H9 (cell line): ENCODE measurements at regions not wholly inside any gene's neighbourhood (a gene's known extent, or its start where the extent isn't known, plus 50 kb on each side); places are given as distances from the start of the nearest gene placed in this dataset.

Experiments used
- DNase-seq: peaks from one replicate; pipeline ENCODE4 v3.0.0-alpha.2; 2017
- H2AFZ ChIP-seq: one replicate; pipeline ENCODE4 v1.6.1; 2013; ENCODE audit warnings: mild to moderate bottlenecking, low read length, control low read depth, moderate library complexity
- H2AK5ac ChIP-seq: 2 replicates; pipeline ENCODE4 v1.6.1; 2013; ENCODE audit warnings: low read length, control low read depth, mixed read lengths; ENCODE audit not compliant: insufficient read length
- H2BK120ac ChIP-seq: one replicate; pipeline ENCODE4 v1.6.1; 2013; ENCODE audit warnings: low read depth, mild to moderate bottlenecking, low read length, control low read depth, inconsistent platforms; ENCODE audit not compliant: poor library complexity, severe bottlenecking
- H2BK12ac ChIP-seq: 2 replicates; pipeline ENCODE4 v1.6.1; 2013; ENCODE audit warnings: low read length, control low read depth, mixed read lengths, low read depth; ENCODE audit not compliant: insufficient read length
- H2BK15ac ChIP-seq: 2 replicates; pipeline ENCODE4 v1.6.1; 2013; ENCODE audit warnings: low read depth, low read length, control low read depth
- H2BK20ac ChIP-seq: one replicate; pipeline ENCODE4 v1.6.1; 2013; ENCODE audit warnings: low read depth, mild to moderate bottlenecking, low read length, control low read depth, inconsistent platforms; ENCODE audit not compliant: poor library complexity, severe bottlenecking
- H2BK5ac ChIP-seq: 2 replicates; pipeline ENCODE4 v1.6.1; 2013; ENCODE audit warnings: low read length, control low read depth, mixed read lengths; ENCODE audit not compliant: insufficient read length
- H3K14ac ChIP-seq: 2 replicates; pipeline ENCODE4 v1.6.1; 2013; ENCODE audit warnings: low read length, control low read depth; ENCODE audit not compliant: insufficient read depth
- H3K18ac ChIP-seq: 2 replicates; pipeline ENCODE4 v1.6.1; 2013; ENCODE audit warnings: low read depth, mild to moderate bottlenecking, mixed read lengths, low read length, control low read depth; ENCODE audit not compliant: insufficient read length
- H3K23ac ChIP-seq: 2 replicates; pipeline ENCODE4 v1.6.1; 2013; ENCODE audit warnings: low read length, control low read depth, mixed read lengths, low read depth; ENCODE audit not compliant: insufficient read length
- H3K23me2 ChIP-seq: 2 replicates; pipeline ENCODE4 v1.6.1; 2013; ENCODE audit warnings: low read depth, mild to moderate bottlenecking, mixed read lengths, low read length, control low read depth; ENCODE audit not compliant: insufficient read length, poor library complexity, severe bottlenecking
- H3K27ac ChIP-seq: 2 replicates; pipeline ENCODE4 v1.5.1; 2013; ENCODE audit warnings: low read length, control low read depth, mixed read lengths, low read depth; ENCODE audit not compliant: insufficient read length
- H3K27me3 ChIP-seq: 2 replicates; pipeline ENCODE4 v1.6.1; 2013; ENCODE audit warnings: low read length, control low read depth, inconsistent platforms; ENCODE audit not compliant: insufficient read depth
- H3K4ac ChIP-seq: 2 replicates; pipeline ENCODE4 v1.6.1; 2013; ENCODE audit warnings: low read depth, mild to moderate bottlenecking, control low read depth, inconsistent platforms, low read length, moderate library complexity
- H3K4me1 ChIP-seq: 2 replicates; pipeline ENCODE4 v1.6.1; 2013; ENCODE audit warnings: low read length, control low read depth, inconsistent platforms; ENCODE audit not compliant: insufficient read depth
- H3K4me2 ChIP-seq: 2 replicates; pipeline ENCODE4 v1.6.1; 2013; ENCODE audit warnings: low read length, control low read depth, mixed read lengths; ENCODE audit not compliant: insufficient read length, insufficient read depth
- H3K56ac ChIP-seq: 2 replicates; pipeline ENCODE4 v1.6.1; 2013; ENCODE audit warnings: low read depth, mild to moderate bottlenecking, mixed read lengths, low read length, control low read depth; ENCODE audit not compliant: insufficient read length
- H3K79me1 ChIP-seq: 2 replicates; pipeline ENCODE4 v1.6.1; 2013; ENCODE audit warnings: low read depth, mild to moderate bottlenecking, moderate library complexity, low read length, control low read depth, inconsistent platforms; ENCODE audit not compliant: insufficient read depth, poor library complexity, severe bottlenecking
- H3K79me2 ChIP-seq: 2 replicates; pipeline ENCODE4 v1.6.1; 2013; ENCODE audit warnings: low read length, control low read depth, inconsistent platforms; ENCODE audit not compliant: insufficient read depth
- H3K9ac ChIP-seq: 2 replicates; pipeline ENCODE4 v1.6.1; 2013; ENCODE audit warnings: low read length, control low read depth, mixed read lengths; ENCODE audit not compliant: insufficient read length; ENCODE audit errors: extremely low read depth
- H3K9me3 ChIP-seq: one replicate; pipeline ENCODE4 v1.6.1; 2013; ENCODE audit warnings: low read depth, low read length, inconsistent platforms; ENCODE audit not compliant: control insufficient read depth
- H3T11ph ChIP-seq: one replicate; pipeline ENCODE4 v1.6.1; 2013; ENCODE audit warnings: mild to moderate bottlenecking, low read length, control low read depth, inconsistent platforms
- H4K20me1 ChIP-seq: one replicate; pipeline ENCODE4 v1.6.1; 2013; ENCODE audit not compliant: control insufficient read depth, insufficient read length, insufficient read depth
- H4K5ac ChIP-seq: 2 replicates; pipeline ENCODE4 v1.6.1; 2013; ENCODE audit warnings: low read depth, mild to moderate bottlenecking, mixed read lengths, low read length, control low read depth; ENCODE audit not compliant: insufficient read length
- H4K8ac ChIP-seq: replicated peaks from 2 replicates; pipeline ENCODE4 v1.6.1; 2013; ENCODE audit warnings: low read length, control low read depth, mixed read lengths, low read depth; ENCODE audit not compliant: insufficient read length
- H4K91ac ChIP-seq: 2 replicates; pipeline ENCODE4 v1.6.1; 2013; ENCODE audit warnings: low read depth, mild to moderate bottlenecking, moderate library complexity, mixed read lengths, low read length, control low read depth; ENCODE audit not compliant: insufficient read length
- H3K27ac Mint-ChIP-seq, 3 experiments: 2 replicates in 2 of 3; 3 replicates in 1 of 3; pipeline ENCODE4 v1.8.0; 2020 to 2021; ENCODE audit warnings: mixed read lengths in 3 of 3, mild to moderate bottlenecking in 1 of 3, moderate library complexity in 1 of 3
- H3K27me3 Mint-ChIP-seq: 2 replicates; pipeline ENCODE4 v1.8.0; 2021; ENCODE audit warnings: low read depth, mild to moderate bottlenecking, moderate library complexity, mixed read lengths
- H3K36me3 Mint-ChIP-seq, 3 experiments: 2 replicates in 2 of 3; 3 replicates in 1 of 3; pipeline ENCODE4 v1.8.0; 2020 to 2021; ENCODE audit warnings: low read depth in 3 of 3, mixed read lengths in 3 of 3; ENCODE audit not compliant: insufficient read depth in 1 of 3
- H3K4me1 Mint-ChIP-seq, 2 experiments: 2 replicates each; pipeline ENCODE4 v1.8.0; 2020; ENCODE audit warnings: mixed read lengths in 2 of 2
- H3K4me3 Mint-ChIP-seq, 2 experiments: 2 replicates in 1 of 2; 3 replicates in 1 of 2; pipeline ENCODE4 v1.8.0; 2020 to 2021; ENCODE audit warnings: mild to moderate bottlenecking in 2 of 2, mixed read lengths in 2 of 2, moderate library complexity in 1 of 2
- H3K9me3 Mint-ChIP-seq, 2 experiments: 2 replicates in 1 of 2; 3 replicates in 1 of 2; pipeline ENCODE4 v1.8.0; 2020; ENCODE audit warnings: mild to moderate bottlenecking in 2 of 2, mixed read lengths in 2 of 2, moderate library complexity in 1 of 2
- WGBS: extraction: QIAGEN DNeasy Blood & Tissue Kit; methylation state at CpG from one replicate; pipeline ENCODE4 v1.1.7; 2013; ENCODE audit warnings: missing lambda C conversion rate, low lambda C conversion rate, mixed read lengths; ENCODE audit not compliant: insufficient read length; ENCODE audit errors: extremely low coverage; 5-methylcytosine and 5-hydroxymethylcytosine counted together
- TF ChIP-seq, protein P1 (sequence below): fragments of 200-600 bp; sonication (generic); conservative IDR thresholded peaks from 3 replicates; pipeline ENCODE4 v1.8.0; 2021; ENCODE audit warnings: antibody characterized with exemption, mild to moderate bottlenecking

DNA sequence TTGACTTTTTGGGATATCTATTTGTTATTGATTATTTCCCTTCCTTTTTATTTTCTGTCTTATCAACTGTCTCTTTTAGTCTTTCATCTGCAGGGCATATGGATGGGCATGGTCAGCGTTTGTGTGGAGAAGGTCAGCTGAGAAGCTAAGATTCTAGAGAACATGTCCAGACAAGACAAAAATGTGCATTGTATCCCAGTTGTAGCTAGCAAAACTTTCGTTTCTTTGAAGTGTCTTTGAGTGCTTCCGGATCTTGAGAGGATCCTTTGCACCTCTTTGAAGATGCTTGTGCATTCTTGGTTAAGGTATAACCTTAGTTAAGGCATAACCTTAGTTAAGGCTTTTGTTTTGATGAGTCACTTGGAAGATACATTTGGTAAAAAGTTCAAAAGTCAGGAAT, 329.9 kb upstream of the LRRC4C start:
- H3K23me2 ChIP-seq: no peaks in the 10 kb centered on the region
- WGBS: no CpG with 5 or more reads among the region's 3 CpGs
- no peak overlapping the region for H4K91ac ChIP-seq
- TF ChIP-seq, protein P1, sequence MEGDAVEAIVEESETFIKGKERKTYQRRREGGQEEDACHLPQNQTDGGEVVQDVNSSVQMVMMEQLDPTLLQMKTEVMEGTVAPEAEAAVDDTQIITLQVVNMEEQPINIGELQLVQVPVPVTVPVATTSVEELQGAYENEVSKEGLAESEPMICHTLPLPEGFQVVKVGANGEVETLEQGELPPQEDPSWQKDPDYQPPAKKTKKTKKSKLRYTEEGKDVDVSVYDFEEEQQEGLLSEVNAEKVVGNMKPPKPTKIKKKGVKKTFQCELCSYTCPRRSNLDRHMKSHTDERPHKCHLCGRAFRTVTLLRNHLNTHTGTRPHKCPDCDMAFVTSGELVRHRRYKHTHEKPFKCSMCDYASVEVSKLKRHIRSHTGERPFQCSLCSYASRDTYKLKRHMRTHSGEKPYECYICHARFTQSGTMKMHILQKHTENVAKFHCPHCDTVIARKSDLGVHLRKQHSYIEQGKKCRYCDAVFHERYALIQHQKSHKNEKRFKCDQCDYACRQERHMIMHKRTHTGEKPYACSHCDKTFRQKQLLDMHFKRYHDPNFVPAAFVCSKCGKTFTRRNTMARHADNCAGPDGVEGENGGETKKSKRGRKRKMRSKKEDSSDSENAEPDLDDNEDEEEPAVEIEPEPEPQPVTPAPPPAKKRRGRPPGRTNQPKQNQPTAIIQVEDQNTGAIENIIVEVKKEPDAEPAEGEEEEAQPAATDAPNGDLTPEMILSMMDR: no peak
- no peak overlapping the region for H3K27ac ChIP-seq
- H2BK12ac ChIP-seq: no peak overlapping the region
- H2AFZ ChIP-seq: no peak overlapping the region
- Mint-ChIP-seq H3K9me3 (peaks cover 13 to 21% of the 10 kb centered on the region in 2 experiments; a peak in 4 of 5 replicates), H3K36me3 (peaks cover 6 to 29% (median 8%) of the 10 kb centered on the region in 3 experiments; a peak in 6 of 7 replicates), H3K4me3 (no peak overlapping the region), H3K27ac (no peak overlapping the region), H3K4me1 (peaks cover 4 to 16% of the 10 kb centered on the region in 2 experiments; a peak in 2 of 4 replicates), H3K27me3 (no peaks in the 10 kb centered on the region)
- no peak overlapping the region for H3K14ac ChIP-seq
- no peaks in the 10 kb centered on the region for H3K9me3 ChIP-seq
- H2AK5ac ChIP-seq: no peak overlapping the region
- H4K8ac ChIP-seq: no peak overlapping the region
- no peak overlapping the region for H2BK5ac ChIP-seq
- H3K4me1 ChIP-seq: no peaks in the 10 kb centered on the region
- no peak overlapping the region for H3T11ph ChIP-seq
- no peak overlapping the region for H3K23ac ChIP-seq
- H3K18ac ChIP-seq: no peak overlapping the region
- H3K56ac ChIP-seq: no peak overlapping the region
- H4K5ac ChIP-seq: no peak overlapping the region
- H2BK15ac ChIP-seq: no peak overlapping the region
- H3K27me3 ChIP-seq: no peaks in the 10 kb centered on the region
- H2BK120ac ChIP-seq: no peak overlapping the region
- no peaks in the 10 kb centered on the region for H3K79me2 ChIP-seq
- H4K20me1 ChIP-seq: no peaks in the 10 kb centered on the region
- no peak overlapping the region for H3K9ac ChIP-seq
- no peaks in the 10 kb centered on the region for H3K79me1 ChIP-seq
- no peak overlapping the region for H2BK20ac ChIP-seq
- H3K4ac ChIP-seq: no peak overlapping the region
- H3K4me2 ChIP-seq: no peak overlapping the region
- no peak for DNase-seq
